ENCODE measurements at regions not wholly inside any gene's neighbourhood (a gene's known extent, or its start where the extent isn't known, plus 50 kb on each side); places are given as distances from the start of the nearest gene placed in this dataset.

DNA sequence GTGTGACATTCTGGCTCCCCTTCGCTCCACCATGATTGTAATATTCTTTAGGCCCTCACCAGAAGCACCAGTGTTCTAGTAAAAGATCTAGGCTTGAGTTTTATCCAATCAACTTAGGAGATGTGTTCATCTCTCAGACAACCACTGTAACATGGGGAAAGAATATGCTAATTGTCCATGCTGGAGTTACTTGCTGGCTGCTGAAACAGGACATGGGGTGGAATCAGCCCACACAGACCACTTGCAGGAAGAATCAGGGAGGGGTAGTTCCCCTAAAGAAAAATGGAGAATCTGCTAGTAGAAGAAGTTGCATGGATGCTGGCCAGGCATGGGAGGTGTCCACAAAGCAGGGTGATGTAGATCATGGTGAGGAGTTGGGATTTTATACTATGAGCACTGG, 86.2 kb downstream of the FEM1C start:
- TF ChIP-seq RAD21 (IDR thresholded peaks at IDR 0.05; ENCODE audit: low read depth) = no peak
- TF ChIP-seq NFIC (IDR thresholded peaks at IDR 0.05) = no peak
- TF ChIP-seq YY1 (IDR thresholded peaks at IDR 0.05; ENCODE audit: low read depth) = no peak
- no peak for TF ChIP-seq REST (IDR thresholded peaks at IDR 0.05; ENCODE audit: low read depth)
- no peak for TF ChIP-seq USF1 (IDR thresholded peaks at IDR 0.05)
- no peak for TF ChIP-seq EP300 (IDR thresholded peaks at IDR 0.05; ENCODE audit: borderline replicate concordance)
- no peak for TF ChIP-seq TCF12 (IDR thresholded peaks at IDR 0.05; ENCODE audit: low read depth)
- no peak for TF ChIP-seq CEBPB (IDR thresholded peaks at IDR 0.05)
- TF ChIP-seq, protein P1, sequence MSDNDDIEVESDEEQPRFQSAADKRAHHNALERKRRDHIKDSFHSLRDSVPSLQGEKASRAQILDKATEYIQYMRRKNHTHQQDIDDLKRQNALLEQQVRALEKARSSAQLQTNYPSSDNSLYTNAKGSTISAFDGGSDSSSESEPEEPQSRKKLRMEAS (IDR thresholded peaks at IDR 0.05) = no peak

Measured in Ishikawa (cell line).